Natural killer cell (primary cell): ENCODE measurements at regions not wholly inside any gene's neighbourhood (a gene's known extent, or its start where the extent isn't known, plus 50 kb on each side); places are given as distances from the start of the nearest gene placed in this dataset.

Experiments
- ATAC-seq, 3 donors: fragments of 150-1000 bp in 2 of 3; fragments of 200-7000 bp in 1 of 3; cut with Tn5 transposase; 1 replicate in 1 of 3; 2 replicates in 2 of 3; pipeline ENCODE4 v1.10.0; 2021; ENCODE audit warnings: mild to moderate bottlenecking in 2 of 3, moderate library complexity in 2 of 3
- DNase-seq, 2 donors: peaks; one replicate each; pipeline versions ENCODE4 v3.0.0 to v3.0.0-alpha.2; 2013 to 2021; ENCODE audit warnings: mixed read lengths in 1 of 2
- H3K27ac ChIP-seq: one replicate; pipeline ENCODE4 v1.5.1; 2013; ENCODE audit warnings: mild to moderate bottlenecking, low read length
- H3K27me3 ChIP-seq: one replicate; pipeline ENCODE4 v1.6.1; 2013; ENCODE audit warnings: low read length; ENCODE audit not compliant: control insufficient read depth, insufficient read depth
- H3K36me3 ChIP-seq: one replicate; pipeline ENCODE4 v1.6.1; 2013; ENCODE audit warnings: low read length; ENCODE audit not compliant: control insufficient read depth, insufficient read depth
- H3K4me1 ChIP-seq: one replicate; pipeline ENCODE4 v1.6.1; 2013; ENCODE audit warnings: low read length; ENCODE audit not compliant: control insufficient read depth, insufficient read depth
- H3K4me3 ChIP-seq: one replicate; pipeline ENCODE4 v1.5.1; 2013; ENCODE audit warnings: low read length
- H3K9me3 ChIP-seq: one replicate; pipeline ENCODE4 v1.6.1; 2013; ENCODE audit warnings: low read length; ENCODE audit not compliant: control insufficient read depth, insufficient read depth
- H3K27ac Mint-ChIP-seq, 2 donors: one replicate each; pipeline ENCODE4 v1.8.0; 2022; ENCODE audit warnings: mild to moderate bottlenecking in 2 of 2, mixed read lengths in 2 of 2, moderate library complexity in 1 of 2
- H3K27me3 Mint-ChIP-seq, 2 donors: one replicate each; pipeline ENCODE4 v1.8.0; 2022; ENCODE audit warnings: low read depth in 2 of 2, mixed read lengths in 2 of 2
- H3K36me3 Mint-ChIP-seq: one replicate; pipeline ENCODE4 v1.8.0; 2022; ENCODE audit warnings: mixed read lengths
- H3K4me1 Mint-ChIP-seq, 2 donors: one replicate each; pipeline ENCODE4 v1.8.0; 2022; ENCODE audit warnings: mixed read lengths in 2 of 2
- H3K4me3 Mint-ChIP-seq: one replicate; pipeline ENCODE4 v1.8.0; 2022; ENCODE audit warnings: mild to moderate bottlenecking, moderate library complexity, mixed read lengths
- H3K9me3 Mint-ChIP-seq, 2 donors: one replicate each; pipeline ENCODE4 v1.8.0; 2022; ENCODE audit warnings: mixed read lengths in 2 of 2
- WGBS: methylation state at CpG from one replicate; pipeline ENCODE4 v1.1.7; 2013; ENCODE audit warnings: missing lambda C conversion rate; ENCODE audit not compliant: insufficient coverage; 5-methylcytosine and 5-hydroxymethylcytosine counted together
- intact Hi-C: fragments of 100-400 bp; cut with micrococcal nuclease; formaldehyde crosslinking; loops from one replicate; pipeline ENCODE4 v1.14.2; 2022
- TF ChIP-seq, protein P1 (sequence below): fragments of 200-600 bp; IDR thresholded peaks from one replicate; pipeline ENCODE4 v1.8.0; 2022; ENCODE audit warnings: antibody characterized with exemption

- Mint-ChIP-seq H3K9me3 (no peaks in the 10 kb centered on the region), H3K27ac (no peak overlapping the region), H3K36me3 (no peaks in the 10 kb centered on the region), H3K4me1 (no peaks in the 10 kb centered on the region), H3K27me3 (no peaks in the 10 kb centered on the region), H3K4me3 (no peak overlapping the region)
- H3K9me3 ChIP-seq = no peaks in the 10 kb centered on the region
- no peaks in the 10 kb centered on the region for H3K27me3 ChIP-seq
- intact Hi-C loops = no loop called here
- H3K27ac ChIP-seq = no peak overlapping the region
- H3K36me3 ChIP-seq = no peaks in the 10 kb centered on the region
- H3K4me1 ChIP-seq = no peaks in the 10 kb centered on the region
- ATAC-seq = no peak
- WGBS = 91% methylated on average over 5 of the region's 5 CpGs
- no peak overlapping the region for H3K4me3 ChIP-seq
- TF ChIP-seq, protein P1, sequence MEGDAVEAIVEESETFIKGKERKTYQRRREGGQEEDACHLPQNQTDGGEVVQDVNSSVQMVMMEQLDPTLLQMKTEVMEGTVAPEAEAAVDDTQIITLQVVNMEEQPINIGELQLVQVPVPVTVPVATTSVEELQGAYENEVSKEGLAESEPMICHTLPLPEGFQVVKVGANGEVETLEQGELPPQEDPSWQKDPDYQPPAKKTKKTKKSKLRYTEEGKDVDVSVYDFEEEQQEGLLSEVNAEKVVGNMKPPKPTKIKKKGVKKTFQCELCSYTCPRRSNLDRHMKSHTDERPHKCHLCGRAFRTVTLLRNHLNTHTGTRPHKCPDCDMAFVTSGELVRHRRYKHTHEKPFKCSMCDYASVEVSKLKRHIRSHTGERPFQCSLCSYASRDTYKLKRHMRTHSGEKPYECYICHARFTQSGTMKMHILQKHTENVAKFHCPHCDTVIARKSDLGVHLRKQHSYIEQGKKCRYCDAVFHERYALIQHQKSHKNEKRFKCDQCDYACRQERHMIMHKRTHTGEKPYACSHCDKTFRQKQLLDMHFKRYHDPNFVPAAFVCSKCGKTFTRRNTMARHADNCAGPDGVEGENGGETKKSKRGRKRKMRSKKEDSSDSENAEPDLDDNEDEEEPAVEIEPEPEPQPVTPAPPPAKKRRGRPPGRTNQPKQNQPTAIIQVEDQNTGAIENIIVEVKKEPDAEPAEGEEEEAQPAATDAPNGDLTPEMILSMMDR = no peak
- DNase-seq = no peak
These were observed 135.0 kb downstream of the INHBB start for GRCh38 chr2:120480903-120481445.

DNA sequence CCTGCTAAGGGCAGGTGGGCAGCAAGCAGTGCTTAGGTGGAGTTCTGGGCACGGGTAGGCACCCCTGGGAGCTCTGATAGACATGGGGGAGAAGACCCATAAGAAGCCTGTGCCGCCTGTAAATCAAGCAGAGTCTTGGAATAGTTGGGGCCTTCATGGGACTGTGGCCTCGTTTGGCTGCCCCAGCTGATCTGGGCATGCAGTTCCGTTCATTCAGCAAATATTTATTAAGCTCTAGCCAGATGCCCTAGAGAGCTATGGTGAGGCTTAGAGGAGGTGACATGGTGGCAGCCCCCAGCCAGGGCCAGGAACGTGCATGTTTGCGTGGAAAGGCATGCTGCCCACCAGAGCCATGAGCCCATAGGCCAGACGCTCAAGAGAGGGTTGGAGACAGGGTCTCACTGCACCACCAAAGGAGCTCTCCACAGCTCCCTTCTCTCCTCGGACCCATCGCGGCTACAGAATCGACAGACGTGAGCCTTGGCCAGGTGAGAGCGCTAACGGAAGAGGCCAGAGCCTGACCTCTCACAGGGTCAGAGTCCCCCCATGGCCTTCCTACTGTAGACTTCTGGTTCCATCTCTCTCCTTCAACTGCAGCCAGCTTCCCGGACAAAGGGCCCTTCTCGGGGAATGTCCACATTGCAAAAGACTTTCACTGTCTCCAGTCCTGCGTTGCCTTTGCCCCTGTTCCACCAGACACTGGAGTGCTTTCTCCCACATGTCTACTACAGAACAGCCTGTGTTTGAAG, 135.7 kb downstream of the INHBB start:
- no peak for DNase-seq

DNA sequence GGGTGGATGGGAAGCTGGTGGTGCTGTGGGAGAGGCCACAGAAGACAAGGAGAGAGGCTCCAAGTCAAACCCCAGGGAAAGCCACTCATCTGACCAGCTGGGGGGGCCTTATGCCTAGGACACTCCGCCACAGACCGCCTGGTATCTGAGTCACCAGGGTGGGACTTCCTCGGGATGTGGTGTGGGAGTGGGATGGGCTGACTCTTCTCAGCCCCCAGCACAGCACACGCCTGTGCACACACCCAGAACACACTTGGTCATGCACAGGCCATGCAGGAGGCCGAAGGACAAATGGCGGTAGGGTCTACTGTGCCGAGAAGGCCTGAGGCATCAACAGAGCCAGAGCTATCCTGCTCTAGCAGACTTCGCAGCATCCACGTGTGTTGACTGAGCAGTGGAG, 136.4 kb downstream of the INHBB start:
- Mint-ChIP-seq H3K27ac (no peak overlapping the region), H3K9me3 (no peaks in the 10 kb centered on the region), H3K27me3 (no peaks in the 10 kb centered on the region), H3K4me1 (no peaks in the 10 kb centered on the region), H3K4me3 (no peak overlapping the region), H3K36me3 (no peaks in the 10 kb centered on the region)
- Histone ChIP-seq H3K4me1 (no peaks in the 10 kb centered on the region), H3K27me3 (no peaks in the 10 kb centered on the region), H3K36me3 (no peaks in the 10 kb centered on the region), H3K9me3 (no peaks in the 10 kb centered on the region), H3K4me3 (no peak overlapping the region), H3K27ac (no peak overlapping the region)
- intact Hi-C loops = no loop called here
- TF ChIP-seq, protein P1 = no peak
- DNase-seq (no peak), ATAC-seq (no peak)
- WGBS = 89% methylated on average over 9 of the region's 9 CpGs

More for the DNA sequence above, 135.7 kb downstream of the INHBB start:
- H3K4me3 ChIP-seq = no peak overlapping the region
- no peaks in the 10 kb centered on the region for H3K36me3 Mint-ChIP-seq
- intact Hi-C loops = no loop called here
- no peak overlapping the region for H3K4me3 Mint-ChIP-seq
- WGBS = 92% methylated on average over 17 of the region's 17 CpGs
- no peaks in the 10 kb centered on the region for H3K9me3 Mint-ChIP-seq
- H3K4me1 Mint-ChIP-seq = no peaks in the 10 kb centered on the region
- ATAC-seq = no peak
- H3K27ac ChIP-seq = no peak overlapping the region
- H3K4me1 ChIP-seq = no peaks in the 10 kb centered on the region
- no peak overlapping the region for H3K27ac Mint-ChIP-seq
- TF ChIP-seq, protein P1 = no peak
- no peaks in the 10 kb centered on the region for H3K27me3 ChIP-seq
- H3K27me3 Mint-ChIP-seq = no peaks in the 10 kb centered on the region
- H3K36me3 ChIP-seq = no peaks in the 10 kb centered on the region
- H3K9me3 ChIP-seq = no peaks in the 10 kb centered on the region

- DNase-seq (no peak), ATAC-seq (no peak)
- H3K36me3 Mint-ChIP-seq = no peaks in the 10 kb centered on the region
- no peak overlapping the region for H3K27ac Mint-ChIP-seq
- no peaks in the 10 kb centered on the region for H3K9me3 Mint-ChIP-seq
- H3K27me3 Mint-ChIP-seq = peaks cover 0 to 3% of the 10 kb centered on the region in 2 donors
- Histone ChIP-seq H3K9me3 (no peaks in the 10 kb centered on the region), H3K36me3 (no peaks in the 10 kb centered on the region), H3K4me3 (no peak overlapping the region), H3K27ac (no peak overlapping the region), H3K4me1 (no peaks in the 10 kb centered on the region), H3K27me3 (no peaks in the 10 kb centered on the region)
- WGBS = 78% methylated on average over 5 of the region's 5 CpGs
- H3K4me1 Mint-ChIP-seq = no peaks in the 10 kb centered on the region
- intact Hi-C loops = no loop called here
- no peak overlapping the region for H3K4me3 Mint-ChIP-seq
- TF ChIP-seq, protein P1 = no peak
These were observed 137.4 kb downstream of the INHBB start for GRCh38 chr2:120483355-120483754.
